B cell (primary cell): ENCODE measurements at regions not wholly inside any gene's neighbourhood (a gene's known extent, or its start where the extent isn't known, plus 50 kb on each side); places are given as distances from the start of the nearest gene placed in this dataset.

Source experiments
- ATAC-seq: fragments of 200-7000 bp; cut with Tn5 transposase; one replicate; pipeline ENCODE4 v1.10.0; 2021; ENCODE audit warnings: low read depth, mild to moderate bottlenecking, moderate number of reproducible peaks, moderate library complexity
- CTCF ChIA-PET: fragments of 350-600 bp; sonication (Branson Sonifier 250); formaldehyde crosslinking; loops from one replicate; lab custom pipeline; 2021; ENCODE audit warnings: antibody characterized with exemption, inconsistent platforms; lab: Charles Lee
- POLR2A ChIA-PET: fragments of 350-600 bp; sonication (Branson Sonifier 250); formaldehyde crosslinking; loops from one replicate; lab custom pipeline; 2021; ENCODE audit warnings: antibody characterized with exemption; lab: Charles Lee
- DNase-seq: peaks from one replicate; pipeline ENCODE4 v3.0.0; 2013
- H2AFZ ChIP-seq: 2 replicates; pipeline ENCODE4 v1.6.1; 2012; ENCODE audit warnings: mild to moderate bottlenecking, low read depth, low read length; ENCODE audit not compliant: insufficient read depth, poor library complexity, severe bottlenecking
- H3K27ac ChIP-seq, 2 donors: 1 replicate in 1 of 2; 2 replicates in 1 of 2; pipeline ENCODE4 v1.5.1; 2012 to 2013; ENCODE audit warnings: low read length in 2 of 2, mild to moderate bottlenecking in 2 of 2, moderate library complexity in 1 of 2
- H3K27me3 ChIP-seq, 4 experiments: fragments of 200-600 bp in 1 of 4; sonication (generic) in 1 of 4; replicated peaks in 1 of 4; 1 replicate in 2 of 4; 2 replicates in 2 of 4; pipeline versions ENCODE4 v1.6.1 to v1.7.0; 2013 to 2016; ENCODE audit warnings: low read length in 3 of 4, mild to moderate bottlenecking in 2 of 4, mixed read lengths in 1 of 4, moderate library complexity in 1 of 4; ENCODE audit not compliant: insufficient read depth in 4 of 4, control insufficient read depth in 3 of 4; ENCODE audit errors: control extremely low read depth in 1 of 4
- H3K36me3 ChIP-seq, 2 experiments: replicated peaks in 1 of 2; 1 replicate in 1 of 2; 2 replicates in 1 of 2; pipeline versions ENCODE4 v1.6.1 to v1.7.1; 2013; ENCODE audit warnings: low read length in 1 of 2; ENCODE audit not compliant: insufficient read depth in 2 of 2, control insufficient read depth in 1 of 2; ENCODE audit errors: control extremely low read depth in 1 of 2, extremely low read depth in 1 of 2
- H3K4me1 ChIP-seq, 2 donors: fragments of 200-600 bp in 1 of 2; sonication (generic) in 1 of 2; 1 replicate in 1 of 2; 2 replicates in 1 of 2; pipeline versions ENCODE4 v1.5.1 to v1.6.1; 2013 to 2017; ENCODE audit warnings: low read length in 2 of 2; ENCODE audit not compliant: control insufficient read depth in 2 of 2, insufficient read depth in 2 of 2
- H3K4me2 ChIP-seq: replicated peaks from 2 replicates; pipeline ENCODE3; 2012; ENCODE audit warnings: mild to moderate bottlenecking, low read depth, low read length; ENCODE audit not compliant: poor library complexity, severe bottlenecking
- H3K4me3 ChIP-seq, 5 experiments: fragments of 200-600 bp in 1 of 5; sonication (generic) in 1 of 5; 1 replicate in 3 of 5; 2 replicates in 2 of 5; pipeline versions ENCODE4 v1.5.1 to v1.7.0; 2011 to 2016; ENCODE audit warnings: low read length in 4 of 5, mild to moderate bottlenecking in 4 of 5, low read depth in 2 of 5, control low read depth in 1 of 5, moderate library complexity in 1 of 5; ENCODE audit not compliant: insufficient read depth in 1 of 5; ENCODE audit errors: control extremely low read depth in 1 of 5, extremely low read depth in 1 of 5
- H3K79me2 ChIP-seq: fragments of 200-600 bp; sonication (generic); one replicate; pipeline ENCODE4 v1.6.0; 2016; ENCODE audit warnings: low read length; ENCODE audit not compliant: control insufficient read depth, insufficient read depth
- H3K9ac ChIP-seq: fragments of 200-600 bp; sonication (generic); 2 replicates; pipeline ENCODE4 v1.6.1; 2017; ENCODE audit warnings: mild to moderate bottlenecking, low read length, moderate library complexity
- H3K9me3 ChIP-seq, 3 donors: one replicate each; pipeline versions ENCODE4 v1.6.1 to v1.7.1; 2013; ENCODE audit warnings: low read length in 2 of 3; ENCODE audit not compliant: control insufficient read depth in 2 of 3, insufficient read depth in 1 of 3; ENCODE audit errors: control extremely low read depth in 1 of 3
- H4K20me1 ChIP-seq: 2 replicates; pipeline ENCODE4 v1.6.0; 2012; ENCODE audit warnings: mild to moderate bottlenecking, low read length; ENCODE audit not compliant: insufficient read depth, control insufficient read depth, poor library complexity, severe bottlenecking
- H3K27ac Mint-ChIP-seq: one replicate; pipeline ENCODE4 v1.8.0; 2021; ENCODE audit warnings: mixed read lengths
- H3K27me3 Mint-ChIP-seq: one replicate; pipeline ENCODE4 v1.8.0; 2021; ENCODE audit warnings: mixed read lengths
- H3K4me1 Mint-ChIP-seq: one replicate; pipeline ENCODE4 v1.8.0; 2021; ENCODE audit warnings: mixed read lengths
- H3K4me3 Mint-ChIP-seq: one replicate; pipeline ENCODE4 v1.8.0; 2021; ENCODE audit warnings: mixed read lengths
- H3K9me3 Mint-ChIP-seq: one replicate; pipeline ENCODE4 v1.8.0; 2022; ENCODE audit warnings: mixed read lengths; ENCODE audit not compliant: insufficient read depth
- EZH2 ChIP-seq: IDR thresholded peaks from 2 replicates; pipeline ENCODE4 v1.6.1; 2012; ENCODE audit warnings: borderline replicate concordance, low read depth, mild to moderate bottlenecking, moderate library complexity, low read length; ENCODE audit not compliant: insufficient read depth, poor library complexity, severe bottlenecking
- WGBS: methylation state at CpG from one replicate; pipeline ENCODE4 v1.1.5; 2013; ENCODE audit warnings: missing lambda C conversion rate; ENCODE audit not compliant: insufficient coverage; 5-methylcytosine and 5-hydroxymethylcytosine counted together
- intact Hi-C: fragments of 100-400 bp; cut with micrococcal nuclease; formaldehyde crosslinking; loops from one replicate; pipeline ENCODE4 v1.10.0; 2022
- TF ChIP-seq, protein P1 (sequence below): fragments of 200-600 bp; IDR thresholded peaks from one replicate; pipeline ENCODE4 v1.8.0; 2022; ENCODE audit warnings: antibody characterized with exemption, mild to moderate bottlenecking

GRCh38 chr13:53137779-53138178, 109.2 kb downstream of the OLFM4 start:
- POLR2A ChIA-PET = no interaction called here
- peaks cover 0 to 4% (median 0%) of the 10 kb centered on the region in 3 donors for H3K9me3 ChIP-seq
- no peak overlapping the region for H3K27ac Mint-ChIP-seq
- CTCF ChIA-PET = no interaction called here
- intact Hi-C loops = no loop called here
- no peak for ATAC-seq
- no peak overlapping the region for H3K4me3 Mint-ChIP-seq
- no CpG with 5 or more reads among the region's 1 CpG for WGBS
- TF ChIP-seq, protein P1, sequence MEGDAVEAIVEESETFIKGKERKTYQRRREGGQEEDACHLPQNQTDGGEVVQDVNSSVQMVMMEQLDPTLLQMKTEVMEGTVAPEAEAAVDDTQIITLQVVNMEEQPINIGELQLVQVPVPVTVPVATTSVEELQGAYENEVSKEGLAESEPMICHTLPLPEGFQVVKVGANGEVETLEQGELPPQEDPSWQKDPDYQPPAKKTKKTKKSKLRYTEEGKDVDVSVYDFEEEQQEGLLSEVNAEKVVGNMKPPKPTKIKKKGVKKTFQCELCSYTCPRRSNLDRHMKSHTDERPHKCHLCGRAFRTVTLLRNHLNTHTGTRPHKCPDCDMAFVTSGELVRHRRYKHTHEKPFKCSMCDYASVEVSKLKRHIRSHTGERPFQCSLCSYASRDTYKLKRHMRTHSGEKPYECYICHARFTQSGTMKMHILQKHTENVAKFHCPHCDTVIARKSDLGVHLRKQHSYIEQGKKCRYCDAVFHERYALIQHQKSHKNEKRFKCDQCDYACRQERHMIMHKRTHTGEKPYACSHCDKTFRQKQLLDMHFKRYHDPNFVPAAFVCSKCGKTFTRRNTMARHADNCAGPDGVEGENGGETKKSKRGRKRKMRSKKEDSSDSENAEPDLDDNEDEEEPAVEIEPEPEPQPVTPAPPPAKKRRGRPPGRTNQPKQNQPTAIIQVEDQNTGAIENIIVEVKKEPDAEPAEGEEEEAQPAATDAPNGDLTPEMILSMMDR = no peak
- TF ChIP-seq EZH2 = no peak
- H3K36me3 ChIP-seq = no peaks in the 10 kb centered on the region
- H3K4me2 ChIP-seq = no peak overlapping the region
- no peaks in the 10 kb centered on the region for H3K79me2 ChIP-seq
- no peak overlapping the region for H2AFZ ChIP-seq
- H3K27ac ChIP-seq = no peak overlapping the region
- H3K4me3 ChIP-seq = no peak overlapping the region
- no peaks in the 10 kb centered on the region for H3K27me3 Mint-ChIP-seq
- no peaks in the 10 kb centered on the region for H4K20me1 ChIP-seq
- H3K9ac ChIP-seq = no peak overlapping the region
- H3K27me3 ChIP-seq = peaks cover 0 to 5% (median 2%) of the 10 kb centered on the region in 4 experiments
- H3K4me1 Mint-ChIP-seq = no peaks in the 10 kb centered on the region
- H3K9me3 Mint-ChIP-seq = no peaks in the 10 kb centered on the region
- H3K4me1 ChIP-seq = no peaks in the 10 kb centered on the region
- no peak for DNase-seq

DNA sequence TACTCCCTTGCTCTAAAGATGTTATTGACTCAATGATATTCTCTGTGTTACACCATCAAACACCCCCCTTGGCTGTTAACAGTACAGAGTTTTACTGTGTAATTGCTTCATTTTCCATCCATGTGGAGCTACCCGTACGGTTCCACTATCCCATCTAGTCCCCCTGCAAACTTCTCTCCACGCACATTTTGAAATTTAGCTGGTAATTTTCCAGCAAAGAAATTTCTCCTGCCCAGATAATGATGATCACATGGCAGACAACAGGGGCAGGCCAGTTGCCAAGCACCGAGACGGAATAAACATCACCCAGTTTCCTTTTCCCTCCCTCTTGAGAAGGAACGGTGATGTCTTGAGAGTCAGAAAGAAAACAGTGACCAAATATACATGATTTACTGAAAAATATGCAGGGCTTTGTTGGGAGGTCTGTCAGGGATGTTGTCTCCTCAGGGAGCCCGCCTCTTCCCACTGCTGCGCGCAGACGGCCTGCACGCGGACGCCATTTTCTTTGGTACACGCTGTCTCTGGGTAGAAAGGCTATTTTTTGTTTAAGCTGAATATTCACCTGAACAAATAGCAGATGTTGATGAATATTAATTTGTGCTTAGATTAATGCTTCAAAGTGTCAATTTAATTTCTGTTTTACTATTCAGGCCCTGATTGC, 109.9 kb downstream of the OLFM4 start:
- Mint-ChIP-seq H3K27me3 (no peaks in the 10 kb centered on the region), H3K9me3 (no peaks in the 10 kb centered on the region)

More for the DNA sequence above, 109.9 kb downstream of the OLFM4 start:
- intact Hi-C loops = no loop called here
- Histone ChIP-seq H3K9me3 (peaks cover 0 to 4% (median 0%) of the 10 kb centered on the region in 3 donors), H4K20me1 (no peaks in the 10 kb centered on the region), H3K79me2 (no peaks in the 10 kb centered on the region), H3K4me1 (no peaks in the 10 kb centered on the region), H3K36me3 (no peaks in the 10 kb centered on the region), H3K27ac (no peak overlapping the region), H2AFZ (no peak overlapping the region), H3K4me3 (no peak overlapping the region), H3K9ac (no peak overlapping the region), H3K4me2 (no peak overlapping the region), H3K27me3 (peaks cover 0 to 5% (median 2%) of the 10 kb centered on the region in 4 experiments)
- WGBS = 98% methylated on average over 9 of the region's 14 CpGs
- Mint-ChIP-seq H3K4me1 (no peaks in the 10 kb centered on the region), H3K27ac (no peak overlapping the region), H3K4me3 (no peak overlapping the region)
- ATAC-seq = no peak
- ChIA-PET CTCF (no interaction called here), POLR2A (no interaction called here)
- TF ChIP-seq EZH2 = no peak
- TF ChIP-seq, protein P1 = no peak
- no peak for DNase-seq
